ENCODE measurements at regions not wholly inside any gene's neighbourhood (a gene's known extent, or its start where the extent isn't known, plus 50 kb on each side); places are given as distances from the start of the nearest gene placed in this dataset.
"Not testable (repeated sequence)": the region's sequence is repeated elsewhere in the genome, so short reads cannot be mapped to it uniquely, and the experiment has no call there.

GRCh38 chr5:130580264-130580663 lies 584.8 kb downstream of the HINT1 start:
- no peak for DNase-seq (ENCODE audit: low read depth)

GRCh38 chr5:130578354-130578753 lies 586.7 kb downstream of the HINT1 start:
- no peak for DNase-seq (ENCODE audit: low read depth)

- DNase-seq (ENCODE audit: low read depth), result no peak
Measured at GRCh38 chr5:130571076-130571475, 594.0 kb downstream of the HINT1 start.

- DNase-seq (ENCODE audit: low read depth), result no peak
Measured at GRCh38 chr5:130568791-130569190, 596.3 kb downstream of the HINT1 start.

- no peak for DNase-seq (ENCODE audit: low read depth)
Measured at GRCh38 chr5:130555429-130555828, 609.6 kb downstream of the HINT1 start.

GRCh38 chr5:130550562-130550928 lies 614.5 kb downstream of the HINT1 start:
- no peak for DNase-seq (ENCODE audit: low read depth)

GRCh38 chr5:130549884-130550561 lies 615.0 kb downstream of the HINT1 start:
- peak; percentile 83 for DNase-seq (ENCODE audit: low read depth)

- DNase-seq (ENCODE audit: low read depth), result no peak
Measured at GRCh38 chr5:130546211-130546610, 618.8 kb downstream of the HINT1 start.

- no peak for DNase-seq (ENCODE audit: low read depth)
Measured at GRCh38 chr5:130545291-130545690, 619.8 kb downstream of the HINT1 start.

- DNase-seq (ENCODE audit: low read depth), result peak; percentile 82
Measured at GRCh38 chr5:130541617-130542221, 623.3 kb downstream of the HINT1 start.

GRCh38 chr5:130536691-130537090 lies 628.4 kb downstream of the HINT1 start:
- DNase-seq (ENCODE audit: low read depth), result no peak

- DNase-seq (ENCODE audit: low read depth), result no peak
Measured at GRCh38 chr5:130532786-130533185, 628.5 kb downstream of the CHSY3 start.

GRCh38 chr5:130529511-130530485 lies 625.5 kb downstream of the CHSY3 start:
- peak; percentile 18 for DNase-seq (ENCODE audit: low read depth)

GRCh38 chr5:130529111-130529510 lies 624.8 kb downstream of the CHSY3 start:
- DNase-seq (ENCODE audit: low read depth), result no peak

- DNase-seq (ENCODE audit: low read depth), result peak; percentile 50
Measured at GRCh38 chr5:130528474-130528873, 624.2 kb downstream of the CHSY3 start.

- no peak for DNase-seq (ENCODE audit: low read depth)
Measured at GRCh38 chr5:130526708-130527107, 622.4 kb downstream of the CHSY3 start.

- peak; percentile 70 for DNase-seq (ENCODE audit: low read depth)
Measured at GRCh38 chr5:130520211-130520610, 615.9 kb downstream of the CHSY3 start.

GRCh38 chr5:130514984-130515690 lies 610.9 kb downstream of the CHSY3 start:
- peak; percentile 92 for DNase-seq (ENCODE audit: low read depth)

- DNase-seq (ENCODE audit: low read depth), result peak; percentile 83
Measured at GRCh38 chr5:130502702-130503101, 598.4 kb downstream of the CHSY3 start.

- no peak for DNase-seq (ENCODE audit: low read depth)
Measured at GRCh38 chr5:130501151-130501865, 597.0 kb downstream of the CHSY3 start.

- not testable (repeated sequence) for DNase-seq (ENCODE audit: low read depth)
Measured at GRCh38 chr5:130500495-130500894, 596.2 kb downstream of the CHSY3 start.

Measured in renal cortical epithelial cell (primary cell).